ENCODE measurements at regions not wholly inside any gene's neighbourhood (a gene's known extent, or its start where the extent isn't known, plus 50 kb on each side); places are given as distances from the start of the nearest gene placed in this dataset.

- TF ChIP-seq CTCF (IDR thresholded peaks at IDR 0.05), result no peak
- no peak for TF ChIP-seq POLR2A (IDR thresholded peaks at IDR 0.05)
These were observed 133.8 kb upstream of the ARHGAP28 start for GRCh38 chr18:6595666-6596065.
